ENCODE measurements at regions not wholly inside any gene's neighbourhood (a gene's known extent, or its start where the extent isn't known, plus 50 kb on each side); places are given as distances from the start of the nearest gene placed in this dataset.

DNA sequence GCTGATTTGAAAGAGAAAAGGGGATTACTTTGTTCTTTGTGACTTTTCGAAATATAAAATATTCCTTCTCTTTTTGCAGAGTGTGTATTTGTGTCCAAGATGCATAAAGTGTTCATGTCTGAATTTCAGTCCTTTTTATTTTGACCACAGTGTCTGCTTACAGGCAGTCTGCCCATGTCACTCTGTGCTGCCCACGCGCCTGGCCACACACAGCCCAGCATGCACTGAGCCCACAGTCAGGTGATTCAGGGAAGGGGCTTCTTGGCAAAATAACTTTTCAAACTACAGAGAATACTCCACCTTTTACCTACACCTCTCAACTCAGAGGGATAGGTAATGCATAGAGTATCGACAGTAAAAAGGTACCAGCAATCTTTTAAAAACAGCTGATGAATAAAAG, 142.5 kb upstream of the TRPC4 start:
- no peak for TF ChIP-seq ZNF274 (IDR thresholded peaks at IDR 0.05; ENCODE audit: low read depth, low read length)
- no peak for TF ChIP-seq SUZ12 (IDR thresholded peaks at IDR 0.05; ENCODE audit: extremely low read depth, insufficient read depth, insufficient read length)
